Stimulated activated CD4-positive, alpha-beta T cell treated with anti-CD3 and anti-CD28 coated beads, TNF-alpha, amount 100 ng/mL, for 1 hour (primary cell): ENCODE measurements at regions not wholly inside any gene's neighbourhood (a gene's known extent, or its start where the extent isn't known, plus 50 kb on each side); places are given as distances from the start of the nearest gene placed in this dataset.

Source experiments
- DNase-seq, 3 donors: peaks; one replicate each; pipeline ENCODE4 v3.0.0-alpha.2; 2020; ENCODE audit warnings: low read depth in 3 of 3, low spot score in 1 of 3

GRCh38 chr11:69985641-69986439 lies 92.3 kb upstream of the ANO1 start:
- DNase-seq: no peak

DNA sequence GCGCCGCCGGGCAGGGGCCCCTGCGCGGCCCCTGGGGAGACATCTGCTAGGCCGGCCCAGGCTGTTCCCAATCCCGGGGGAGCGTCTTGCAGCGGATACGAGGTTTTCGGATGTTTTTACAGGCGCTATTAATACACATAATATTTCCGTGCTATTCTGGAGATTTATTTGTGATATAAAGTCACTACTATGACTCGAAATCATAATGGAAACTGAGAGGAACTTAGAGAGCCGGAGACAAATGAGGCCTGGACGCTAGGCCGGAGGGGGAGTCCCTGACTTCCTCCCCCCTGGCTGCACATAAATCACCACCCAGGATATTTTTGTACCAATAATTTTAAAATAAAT lies 91.7 kb upstream of the ANO1 start:
- no peak for DNase-seq

DNA sequence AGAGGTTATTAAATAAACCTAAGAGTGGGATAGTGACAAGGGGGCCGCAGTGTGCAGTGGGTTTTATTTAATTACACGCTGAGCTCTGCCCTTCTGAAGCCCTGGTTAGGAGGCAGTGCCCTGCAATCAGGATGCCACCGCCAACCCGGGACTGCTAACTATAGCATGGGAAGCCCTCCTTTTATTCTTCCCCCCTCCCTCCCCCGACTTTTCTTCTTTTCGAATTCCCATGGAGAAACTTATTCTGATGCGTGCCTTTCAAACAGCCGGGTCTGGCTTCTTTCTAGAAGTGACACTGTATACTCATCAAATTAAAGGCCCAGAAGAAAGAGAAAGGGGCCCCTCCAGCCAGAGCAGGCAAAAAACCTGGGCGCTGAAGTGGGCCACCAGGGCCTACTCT lies 91.3 kb upstream of the ANO1 start:
- DNase-seq: no peak

DNA sequence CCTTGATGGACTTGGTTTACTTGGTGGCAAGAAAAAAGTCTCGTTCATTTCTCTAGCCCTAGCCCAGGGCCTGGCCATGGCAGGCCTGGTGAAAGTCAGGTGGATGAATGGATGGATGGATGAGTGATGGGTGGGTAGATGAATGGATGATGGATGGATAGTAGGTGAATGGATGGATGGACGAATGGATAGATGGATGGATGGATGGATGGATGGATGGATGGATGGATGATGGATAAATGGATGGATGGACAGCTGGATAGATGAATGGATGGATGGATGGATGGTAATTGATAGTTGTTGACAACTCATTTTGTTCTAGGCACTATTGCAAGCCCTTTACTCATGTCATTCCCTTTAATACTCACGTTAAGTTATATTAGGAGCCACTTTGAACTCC lies 86.1 kb upstream of the ANO1 start:
- DNase-seq: no peak

DNA sequence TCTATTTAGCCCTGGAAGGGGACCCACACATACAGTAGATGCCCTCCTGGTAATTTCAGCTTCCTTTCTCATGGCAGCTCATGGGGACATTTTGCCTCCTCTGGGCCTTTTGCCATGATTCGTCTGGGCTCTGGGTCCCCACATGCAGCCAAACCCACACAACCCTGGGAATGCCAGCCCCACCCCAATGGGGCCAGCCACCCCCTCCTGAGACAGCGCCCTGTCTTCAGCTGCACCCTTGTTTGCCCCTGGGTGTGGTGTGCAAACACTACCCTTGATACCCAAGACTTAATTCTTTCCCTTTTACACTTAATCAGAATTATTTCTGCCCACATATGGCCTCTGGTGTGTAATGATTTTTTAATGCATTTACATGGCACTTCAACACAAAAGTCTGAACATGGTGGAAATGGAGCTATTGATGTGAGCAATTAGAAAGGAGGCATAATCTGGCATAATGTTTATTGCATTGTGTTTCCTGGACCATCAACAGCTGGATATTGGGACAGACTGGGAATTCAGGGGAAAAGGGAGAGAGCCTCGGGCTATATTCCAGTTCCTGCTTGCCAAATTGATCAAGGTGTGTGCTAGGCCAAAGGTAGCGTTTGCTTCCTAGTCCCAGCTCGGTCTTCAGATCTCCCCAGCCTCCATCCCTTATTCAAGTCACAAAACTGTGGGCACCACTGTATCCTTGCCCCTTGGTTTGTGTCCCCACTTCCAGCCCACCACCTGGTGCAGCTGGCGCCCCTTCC lies 85.0 kb upstream of the ANO1 start:
- no peak for DNase-seq

- no peak for DNase-seq
These were observed 83.3 kb upstream of the ANO1 start for GRCh38 chr11:69994810-69995209.

- DNase-seq: no peak
These were observed 82.4 kb upstream of the ANO1 start for GRCh38 chr11:69995697-69996096.

GRCh38 chr11:69996451-69996850 lies 81.7 kb upstream of the ANO1 start:
- no peak for DNase-seq

DNA sequence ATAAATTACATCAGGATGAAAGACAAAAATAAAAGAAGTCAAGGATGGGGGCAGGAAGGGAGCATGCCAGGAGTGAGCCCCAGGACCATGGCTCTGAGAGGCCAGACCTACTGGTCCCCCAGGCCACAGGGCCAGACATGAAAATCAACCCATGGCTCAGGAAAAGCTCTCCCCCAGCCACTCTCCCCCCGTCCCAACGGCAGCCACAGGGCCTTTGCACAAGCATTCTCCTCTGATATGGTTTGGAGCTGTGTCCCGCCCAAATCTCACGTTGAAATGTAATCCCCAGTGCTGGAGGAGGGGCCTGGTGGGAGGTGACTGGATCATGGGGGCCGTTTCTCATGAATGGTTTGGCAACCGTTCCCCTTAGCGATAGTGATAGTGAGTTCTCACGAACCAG lies 80.8 kb upstream of the ANO1 start:
- DNase-seq: no peak

DNA sequence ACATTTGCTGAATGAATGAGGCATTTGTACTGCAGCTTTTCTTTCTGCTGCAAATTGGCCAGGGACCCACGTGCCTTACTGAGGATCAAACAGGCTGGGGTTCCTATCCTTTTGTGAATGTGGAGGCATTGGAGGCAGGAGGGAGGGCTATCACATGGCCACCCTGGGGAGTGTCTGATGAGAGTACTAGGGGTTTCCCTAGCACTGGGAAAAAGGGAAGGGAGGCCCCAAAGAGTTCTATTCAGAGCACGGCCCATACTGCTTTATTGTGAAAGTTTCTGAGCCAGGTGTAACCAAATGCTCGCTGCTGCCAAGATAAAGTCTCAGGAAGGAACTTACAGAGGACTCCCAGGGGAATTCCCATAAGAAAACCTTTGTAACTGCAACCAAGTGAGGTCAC lies 78.4 kb upstream of the ANO1 start:
- DNase-seq: no peak

DNA sequence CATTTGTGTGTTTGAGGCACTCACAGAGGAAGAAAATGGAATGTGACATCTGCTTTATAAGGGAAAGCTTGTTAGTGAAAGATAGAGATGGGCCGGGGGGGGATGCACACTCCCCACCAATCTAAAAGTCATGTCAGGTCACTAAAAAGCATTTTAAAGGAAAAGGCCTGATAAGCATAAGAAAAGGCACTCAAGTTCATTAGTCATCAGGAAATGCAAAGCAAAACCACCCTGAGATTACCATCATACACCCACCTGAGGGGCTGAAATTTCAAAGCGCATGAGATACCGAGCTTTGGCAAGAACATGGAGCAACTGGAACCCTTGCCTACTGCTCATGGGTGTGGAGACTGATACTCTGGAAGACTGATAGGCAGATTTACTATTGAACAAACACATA lies 77.9 kb upstream of the ANO1 start:
- no peak for DNase-seq

- DNase-seq: no peak
These were observed 76.9 kb upstream of the ANO1 start for GRCh38 chr11:70001246-70001645.

DNA sequence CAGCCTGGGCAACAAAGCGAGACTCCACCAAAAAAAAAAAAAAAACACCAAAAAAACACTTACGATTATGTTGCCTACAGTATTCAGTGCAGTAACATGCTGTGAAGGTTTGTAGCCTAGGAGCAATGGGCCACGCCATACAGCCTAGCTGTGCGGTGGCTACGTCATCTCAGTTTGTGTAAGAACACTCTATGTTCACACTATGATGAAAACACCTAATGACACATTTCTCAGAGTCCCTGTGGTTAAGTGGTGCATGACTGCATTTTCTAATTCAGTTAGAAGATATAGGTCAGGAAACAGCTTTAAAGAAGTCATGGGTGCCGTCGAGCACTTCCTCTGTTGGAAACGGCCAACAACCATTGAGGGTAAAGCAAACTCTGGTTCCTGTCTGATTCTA lies 75.7 kb upstream of the ANO1 start:
- DNase-seq: no peak

GRCh38 chr11:70005107-70005818 lies 72.9 kb upstream of the ANO1 start:
- no peak for DNase-seq

DNA sequence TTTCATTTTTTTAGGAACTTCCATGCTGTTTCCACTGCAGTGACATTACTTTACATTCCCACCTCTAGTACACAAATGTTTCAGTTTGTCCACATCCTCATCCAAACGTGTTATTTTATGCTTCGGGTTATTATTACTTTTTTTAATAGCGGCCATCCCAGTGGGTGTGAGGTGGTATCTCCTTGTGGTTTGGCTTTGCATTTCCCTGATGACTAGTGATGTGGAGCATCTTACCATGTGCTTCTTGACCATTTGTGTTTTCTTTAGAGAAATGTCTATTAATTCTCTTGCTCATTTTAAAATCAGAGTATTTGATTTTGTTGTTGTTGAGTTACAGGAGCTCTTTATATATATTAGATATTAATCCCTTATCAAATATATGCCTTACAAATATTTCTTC lies 70.3 kb upstream of the ANO1 start:
- DNase-seq: no peak

- no peak for DNase-seq
These were observed 67.3 kb upstream of the ANO1 start for GRCh38 chr11:70010774-70011173.

DNA sequence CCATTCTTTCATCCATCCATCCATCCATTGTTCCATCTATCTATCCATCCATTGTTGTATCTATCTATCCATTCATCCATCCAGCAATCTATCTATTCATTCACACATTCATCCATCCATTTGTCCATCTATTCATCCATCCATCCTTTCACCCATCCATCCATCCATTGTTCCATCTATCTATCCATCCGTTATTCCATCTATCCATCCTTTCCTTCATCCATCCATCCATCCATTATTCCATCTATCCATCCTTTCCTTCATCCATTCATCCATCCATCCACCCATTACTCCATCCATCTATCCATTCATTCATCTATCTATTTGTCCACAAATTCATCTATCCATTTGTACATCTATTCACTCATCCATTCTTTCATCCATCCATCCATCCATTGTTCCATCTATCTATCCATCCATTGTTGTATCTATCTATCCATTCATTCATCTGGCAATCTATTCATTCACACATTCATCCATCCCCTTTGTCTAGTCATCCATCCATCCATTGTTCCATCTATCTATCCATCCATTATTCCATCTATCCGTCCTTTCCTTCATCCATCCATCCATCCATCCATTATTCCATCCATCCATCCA lies 65.9 kb upstream of the ANO1 start:
- no peak for DNase-seq

GRCh38 chr11:70014291-70014690 lies 63.8 kb upstream of the ANO1 start:
- DNase-seq: no peak

- DNase-seq: no peak
These were observed 61.3 kb upstream of the ANO1 start for GRCh38 chr11:70016666-70017367.

GRCh38 chr11:70018816-70019215 lies 59.3 kb upstream of the ANO1 start:
- no peak for DNase-seq

- no peak for DNase-seq
These were observed 58.5 kb upstream of the ANO1 start for GRCh38 chr11:70019576-70020011.
